ENCODE measurements at regions not wholly inside any gene's neighbourhood (a gene's known extent, or its start where the extent isn't known, plus 50 kb on each side); places are given as distances from the start of the nearest gene placed in this dataset.
A peak's percentile ranks its signal among the peaks of the same experiment; 100 is the strongest.

DNA sequence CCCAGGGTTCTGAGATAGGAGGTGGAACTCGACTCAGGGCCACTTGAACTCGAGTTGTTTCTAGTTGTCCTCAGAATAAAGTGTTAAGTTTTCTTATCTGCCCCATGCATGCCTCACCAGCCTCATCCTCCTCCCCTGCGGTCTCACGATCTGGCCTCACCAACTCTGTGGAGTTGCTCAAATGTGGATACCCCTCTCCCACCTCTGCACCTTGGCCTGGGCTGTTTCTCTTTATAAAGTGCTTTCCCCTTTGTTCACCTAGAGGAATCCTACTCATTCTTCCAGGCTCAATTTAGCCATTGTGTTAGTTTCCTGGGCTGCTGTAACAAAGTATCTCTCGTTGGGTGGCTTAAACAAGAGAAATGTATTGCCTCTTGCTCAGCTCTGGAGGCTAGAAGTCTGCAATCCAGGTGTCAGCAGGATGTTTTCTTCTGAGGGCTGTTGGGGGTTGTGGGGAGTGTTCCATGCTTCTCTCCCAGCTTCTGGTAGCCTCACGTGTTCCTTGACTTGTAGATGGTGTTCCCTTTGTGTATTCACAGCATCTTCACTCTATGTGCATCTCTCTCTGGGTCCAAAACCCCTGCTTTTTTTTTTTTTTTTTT, 100.7 kb downstream of the MEX3B start (continued):
- TF ChIP-seq, protein P1, sequence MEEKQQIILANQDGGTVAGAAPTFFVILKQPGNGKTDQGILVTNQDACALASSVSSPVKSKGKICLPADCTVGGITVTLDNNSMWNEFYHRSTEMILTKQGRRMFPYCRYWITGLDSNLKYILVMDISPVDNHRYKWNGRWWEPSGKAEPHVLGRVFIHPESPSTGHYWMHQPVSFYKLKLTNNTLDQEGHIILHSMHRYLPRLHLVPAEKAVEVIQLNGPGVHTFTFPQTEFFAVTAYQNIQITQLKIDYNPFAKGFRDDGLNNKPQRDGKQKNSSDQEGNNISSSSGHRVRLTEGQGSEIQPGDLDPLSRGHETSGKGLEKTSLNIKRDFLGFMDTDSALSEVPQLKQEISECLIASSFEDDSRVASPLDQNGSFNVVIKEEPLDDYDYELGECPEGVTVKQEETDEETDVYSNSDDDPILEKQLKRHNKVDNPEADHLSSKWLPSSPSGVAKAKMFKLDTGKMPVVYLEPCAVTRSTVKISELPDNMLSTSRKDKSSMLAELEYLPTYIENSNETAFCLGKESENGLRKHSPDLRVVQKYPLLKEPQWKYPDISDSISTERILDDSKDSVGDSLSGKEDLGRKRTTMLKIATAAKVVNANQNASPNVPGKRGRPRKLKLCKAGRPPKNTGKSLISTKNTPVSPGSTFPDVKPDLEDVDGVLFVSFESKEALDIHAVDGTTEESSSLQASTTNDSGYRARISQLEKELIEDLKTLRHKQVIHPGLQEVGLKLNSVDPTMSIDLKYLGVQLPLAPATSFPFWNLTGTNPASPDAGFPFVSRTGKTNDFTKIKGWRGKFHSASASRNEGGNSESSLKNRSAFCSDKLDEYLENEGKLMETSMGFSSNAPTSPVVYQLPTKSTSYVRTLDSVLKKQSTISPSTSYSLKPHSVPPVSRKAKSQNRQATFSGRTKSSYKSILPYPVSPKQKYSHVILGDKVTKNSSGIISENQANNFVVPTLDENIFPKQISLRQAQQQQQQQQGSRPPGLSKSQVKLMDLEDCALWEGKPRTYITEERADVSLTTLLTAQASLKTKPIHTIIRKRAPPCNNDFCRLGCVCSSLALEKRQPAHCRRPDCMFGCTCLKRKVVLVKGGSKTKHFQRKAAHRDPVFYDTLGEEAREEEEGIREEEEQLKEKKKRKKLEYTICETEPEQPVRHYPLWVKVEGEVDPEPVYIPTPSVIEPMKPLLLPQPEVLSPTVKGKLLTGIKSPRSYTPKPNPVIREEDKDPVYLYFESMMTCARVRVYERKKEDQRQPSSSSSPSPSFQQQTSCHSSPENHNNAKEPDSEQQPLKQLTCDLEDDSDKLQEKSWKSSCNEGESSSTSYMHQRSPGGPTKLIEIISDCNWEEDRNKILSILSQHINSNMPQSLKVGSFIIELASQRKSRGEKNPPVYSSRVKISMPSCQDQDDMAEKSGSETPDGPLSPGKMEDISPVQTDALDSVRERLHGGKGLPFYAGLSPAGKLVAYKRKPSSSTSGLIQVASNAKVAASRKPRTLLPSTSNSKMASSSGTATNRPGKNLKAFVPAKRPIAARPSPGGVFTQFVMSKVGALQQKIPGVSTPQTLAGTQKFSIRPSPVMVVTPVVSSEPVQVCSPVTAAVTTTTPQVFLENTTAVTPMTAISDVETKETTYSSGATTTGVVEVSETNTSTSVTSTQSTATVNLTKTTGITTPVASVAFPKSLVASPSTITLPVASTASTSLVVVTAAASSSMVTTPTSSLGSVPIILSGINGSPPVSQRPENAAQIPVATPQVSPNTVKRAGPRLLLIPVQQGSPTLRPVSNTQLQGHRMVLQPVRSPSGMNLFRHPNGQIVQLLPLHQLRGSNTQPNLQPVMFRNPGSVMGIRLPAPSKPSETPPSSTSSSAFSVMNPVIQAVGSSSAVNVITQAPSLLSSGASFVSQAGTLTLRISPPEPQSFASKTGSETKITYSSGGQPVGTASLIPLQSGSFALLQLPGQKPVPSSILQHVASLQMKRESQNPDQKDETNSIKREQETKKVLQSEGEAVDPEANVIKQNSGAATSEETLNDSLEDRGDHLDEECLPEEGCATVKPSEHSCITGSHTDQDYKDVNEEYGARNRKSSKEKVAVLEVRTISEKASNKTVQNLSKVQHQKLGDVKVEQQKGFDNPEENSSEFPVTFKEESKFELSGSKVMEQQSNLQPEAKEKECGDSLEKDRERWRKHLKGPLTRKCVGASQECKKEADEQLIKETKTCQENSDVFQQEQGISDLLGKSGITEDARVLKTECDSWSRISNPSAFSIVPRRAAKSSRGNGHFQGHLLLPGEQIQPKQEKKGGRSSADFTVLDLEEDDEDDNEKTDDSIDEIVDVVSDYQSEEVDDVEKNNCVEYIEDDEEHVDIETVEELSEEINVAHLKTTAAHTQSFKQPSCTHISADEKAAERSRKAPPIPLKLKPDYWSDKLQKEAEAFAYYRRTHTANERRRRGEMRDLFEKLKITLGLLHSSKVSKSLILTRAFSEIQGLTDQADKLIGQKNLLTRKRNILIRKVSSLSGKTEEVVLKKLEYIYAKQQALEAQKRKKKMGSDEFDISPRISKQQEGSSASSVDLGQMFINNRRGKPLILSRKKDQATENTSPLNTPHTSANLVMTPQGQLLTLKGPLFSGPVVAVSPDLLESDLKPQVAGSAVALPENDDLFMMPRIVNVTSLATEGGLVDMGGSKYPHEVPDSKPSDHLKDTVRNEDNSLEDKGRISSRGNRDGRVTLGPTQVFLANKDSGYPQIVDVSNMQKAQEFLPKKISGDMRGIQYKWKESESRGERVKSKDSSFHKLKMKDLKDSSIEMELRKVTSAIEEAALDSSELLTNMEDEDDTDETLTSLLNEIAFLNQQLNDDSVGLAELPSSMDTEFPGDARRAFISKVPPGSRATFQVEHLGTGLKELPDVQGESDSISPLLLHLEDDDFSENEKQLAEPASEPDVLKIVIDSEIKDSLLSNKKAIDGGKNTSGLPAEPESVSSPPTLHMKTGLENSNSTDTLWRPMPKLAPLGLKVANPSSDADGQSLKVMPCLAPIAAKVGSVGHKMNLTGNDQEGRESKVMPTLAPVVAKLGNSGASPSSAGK (IDR thresholded peaks at IDR 0.05), result peak; percentile 30; the same call in 1 of the 2 replicates
- TF ChIP-seq ZC3H4 (CRISPR knock-in tag; IDR thresholded peaks at IDR 0.05; ENCODE audit: borderline replicate concordance) (no peak), ZNF778 (CRISPR knock-in tag; IDR thresholded peaks at IDR 0.05) (no peak), ZEB2 (IDR thresholded peaks at IDR 0.05) (peak; percentile 69; the same call in 1 of the 2 replicates), ZBTB17 (CRISPR knock-in tag; IDR thresholded peaks at IDR 0.05) (0 out of 2 replicates have a peak, but pooled peaks have one; percentile 25), SLC30A9 (CRISPR knock-in tag; IDR thresholded peaks at IDR 0.05) (no peak), THRAP3 (IDR thresholded peaks at IDR 0.05; ENCODE audit: borderline replicate concordance) (no peak), ZNF347 (CRISPR knock-in tag; IDR thresholded peaks at IDR 0.05; ENCODE audit: low read depth) (no peak), DACH1 (IDR thresholded peaks at IDR 0.05; ENCODE audit: partially characterized antibody) (no peak), NCOA1 (IDR thresholded peaks at IDR 0.05; ENCODE audit: low read depth) (peak; percentile 83; the same call in 1 of the 2 replicates), NRF1 (conservative IDR thresholded peaks at IDR 0.05 in 1 of 2, IDR thresholded peaks at IDR 0.05 in 1 of 2) (peak; percentile 25 to 39; a peak in 2 of 4 replicates), PCBP1 (IDR thresholded peaks at IDR 0.05; ENCODE audit: low read depth, low read length, poor library complexity, severe bottlenecking) (no peak), HNRNPL (IDR thresholded peaks at IDR 0.05; ENCODE audit: low read depth, low read length) (no peak), CAMTA2 (CRISPR knock-in tag; conservative IDR thresholded peaks at IDR 0.05) (no peak), ZBED1 (IDR thresholded peaks at IDR 0.05) (0 out of 2 replicates have a peak, but pooled peaks have one; percentile 71), ZNF239 (CRISPR knock-in tag; IDR thresholded peaks at IDR 0.05) (no peak), SMARCC2 (IDR thresholded peaks at IDR 0.05; ENCODE audit: low read depth) (peak; percentile 87; the same call in 1 of the 2 replicates), HDAC6 (IDR thresholded peaks at IDR 0.05; ENCODE audit: low read depth, low read length) (no peak)
- TF ChIP-seq, protein P2, sequence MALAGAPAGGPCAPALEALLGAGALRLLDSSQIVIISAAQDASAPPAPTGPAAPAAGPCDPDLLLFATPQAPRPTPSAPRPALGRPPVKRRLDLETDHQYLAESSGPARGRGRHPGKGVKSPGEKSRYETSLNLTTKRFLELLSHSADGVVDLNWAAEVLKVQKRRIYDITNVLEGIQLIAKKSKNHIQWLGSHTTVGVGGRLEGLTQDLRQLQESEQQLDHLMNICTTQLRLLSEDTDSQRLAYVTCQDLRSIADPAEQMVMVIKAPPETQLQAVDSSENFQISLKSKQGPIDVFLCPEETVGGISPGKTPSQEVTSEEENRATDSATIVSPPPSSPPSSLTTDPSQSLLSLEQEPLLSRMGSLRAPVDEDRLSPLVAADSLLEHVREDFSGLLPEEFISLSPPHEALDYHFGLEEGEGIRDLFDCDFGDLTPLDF (CRISPR knock-in tag; IDR thresholded peaks at IDR 0.05), result no peak
